Motor neuron (in vitro differentiated cells): ENCODE measurements at regions not wholly inside any gene's neighbourhood (a gene's known extent, or its start where the extent isn't known, plus 50 kb on each side); places are given as distances from the start of the nearest gene placed in this dataset.
"Not testable (repeated sequence)": the region's sequence is repeated elsewhere in the genome, so short reads cannot be mapped to it uniquely, and the experiment has no call there.

Experiments used
- ATAC-seq, 8 experiments: fragments of 200-7000 bp; cut with Tn5 transposase; replicated peaks in 6 of 8; 2 replicates each; pipeline ENCODE4 v1.8.0; 2021; ENCODE audit warnings: mild to moderate bottlenecking in 8 of 8, moderate library complexity in 8 of 8
- H3K27ac ChIP-seq, 2 donors: fragments of 250-450 bp; sonication (Bioruptor Pico); 2 replicates each; pipeline ENCODE4 v1.9.0; 2021; ENCODE audit warnings: antibody characterized with exemption in 2 of 2, mild to moderate bottlenecking in 2 of 2, moderate library complexity in 1 of 2
- H3K4me1 ChIP-seq, 2 donors: fragments of 250-450 bp; sonication (Bioruptor Pico); replicated peaks in 1 of 2; 2 replicates each; pipeline ENCODE4 v1.6.1; 2021; ENCODE audit warnings: antibody characterized with exemption in 2 of 2, mild to moderate bottlenecking in 2 of 2, moderate library complexity in 1 of 2
- H3K4me3 ChIP-seq, 5 donors: fragments of 250-450 bp; sonication (Bioruptor Pico); 2 replicates each; pipeline ENCODE4 v1.9.0; 2021; ENCODE audit warnings: antibody characterized with exemption in 5 of 5, mild to moderate bottlenecking in 5 of 5, moderate library complexity in 4 of 5
- WGBS, 10 experiments: fragments of 450-650 bp; shearing (Covaris generic); methylation state at CpG; one replicate each; pipeline ENCODE4 v1.0.0; 2022; 5-methylcytosine and 5-hydroxymethylcytosine counted together
- in situ Hi-C, 9 experiments: fragments of 400-800 bp; cut with MboI; loops; one replicate each; pipeline ENCODE4 v1.15.0; 2021; ENCODE audit warnings: low sequenced_read_pairs in 9 of 9, low pct_unique_long_range_greater_than_20kb in 2 of 9; ENCODE audit not compliant: unreplicated experiment in 9 of 9

GRCh38 chr14:83893447-83893846, 1636.5 kb upstream of the FLRT2 start:
- in situ Hi-C loops: no loop called here
- Histone ChIP-seq H3K27ac (no peak overlapping the region), H3K4me1 (peaks cover 14 to 35% of the 10 kb centered on the region in 2 donors), H3K4me3 (no peak overlapping the region)
- peak in 3 of 8 experiments; percentile 48 to 56 (median 53) for ATAC-seq

- H3K4me3 ChIP-seq: no peak overlapping the region
- in situ Hi-C loops: no loop called here
- H3K4me1 ChIP-seq: peaks cover 14 to 35% of the 10 kb centered on the region in 2 donors
- H3K27ac ChIP-seq: peak overlapping the region in 1 of 2 donors; percentile 61
- peak in 6 of 8 experiments; percentile 28 to 81 (median 50) for ATAC-seq
Measured at GRCh38 chr14:83894568-83894967, 1635.4 kb upstream of the FLRT2 start.

- peaks cover 11 to 28% of the 10 kb centered on the region in 2 donors for H3K4me1 ChIP-seq
- 0 to 83% (median 35%) methylated on average over 1 to 2 of the region's 2 CpGs; no CpG with 5 or more reads in 1 of the 10 experiments for WGBS, 10 experiments
- H3K27ac ChIP-seq, in situ Hi-C loops, H3K4me3 ChIP-seq: not testable (repeated sequence)
- ATAC-seq: peak in 4 of 8 experiments; percentile 30 to 63 (median 49)
Measured at GRCh38 chr14:83898558-83898957, 1631.4 kb upstream of the FLRT2 start.

- H3K4me1 ChIP-seq: peaks cover 2 to 17% of the 10 kb centered on the region in 2 donors
- no peak overlapping the region for H3K4me3 ChIP-seq
- 0 to 98% (median 71%) methylated on average over 1 to 3 of the region's 3 CpGs; no CpG with 5 or more reads in 2 of the 10 experiments for WGBS, 10 experiments
- in situ Hi-C loops: no loop called here
- H3K27ac ChIP-seq: no peak overlapping the region
- no peak for ATAC-seq
Measured at GRCh38 chr14:83899706-83900105, 1630.2 kb upstream of the FLRT2 start.

- no peak for ATAC-seq
- in situ Hi-C loops: no loop called here
- peaks cover 5 to 12% of the 10 kb centered on the region in 2 donors for H3K4me1 ChIP-seq
- 0 to 100% (median 77%) methylated on average over 1 of the region's 1 CpG; no CpG with 5 or more reads in 3 of the 10 experiments for WGBS, 10 experiments
- no peak overlapping the region for H3K27ac ChIP-seq
- H3K4me3 ChIP-seq: no peak overlapping the region
Measured at GRCh38 chr14:83905157-83905556, 1624.8 kb upstream of the FLRT2 start.

GRCh38 chr14:83908419-83908818, 1621.5 kb upstream of the FLRT2 start:
- Histone ChIP-seq H3K4me1 (peaks cover 8 to 12% of the 10 kb centered on the region in 2 donors), H3K4me3 (no peak overlapping the region), H3K27ac (no peak overlapping the region)
- ATAC-seq: peak in 5 of 8 experiments; percentile 23 to 92 (median 50)
- 0 to 80% (median 21%) methylated on average over 1 to 3 of the region's 3 CpGs; no CpG with 5 or more reads in 2 of the 10 experiments for WGBS, 10 experiments
- in situ Hi-C loops: no loop called here

GRCh38 chr14:83909507-83909906, 1620.4 kb upstream of the FLRT2 start:
- WGBS, 10 experiments: 0 to 100% (median 46%) methylated on average over 1 of the region's 1 CpG; no CpG with 5 or more reads in 4 of the 10 experiments
- ATAC-seq: no peak
- no peak overlapping the region for H3K27ac ChIP-seq
- H3K4me3 ChIP-seq: no peak overlapping the region
- in situ Hi-C loops: no loop called here
- H3K4me1 ChIP-seq: peaks cover 8 to 12% of the 10 kb centered on the region in 2 donors

GRCh38 chr14:83912032-83912642, 1617.8 kb upstream of the FLRT2 start:
- H3K27ac ChIP-seq: no peak overlapping the region
- ATAC-seq: peak in 5 of 8 experiments; percentile 26 to 82 (median 50)
- H3K4me3 ChIP-seq: no peak overlapping the region
- in situ Hi-C loops: no loop called here
- H3K4me1 ChIP-seq: peaks cover 8 to 12% of the 10 kb centered on the region in 2 donors
- 0 to 63% (median 11%) methylated on average over 1 of the region's 1 CpG; no CpG with 5 or more reads in 3 of the 10 experiments for WGBS, 10 experiments

GRCh38 chr14:83913476-83913875, 1616.5 kb upstream of the FLRT2 start:
- no peak overlapping the region for H3K27ac ChIP-seq
- WGBS, 10 experiments: 0 to 79% (median 68%) methylated on average over 1 of the region's 1 CpG; no CpG with 5 or more reads in 2 of the 10 experiments
- H3K4me3 ChIP-seq: no peak overlapping the region
- in situ Hi-C loops: no loop called here
- no peak for ATAC-seq
- peaks cover 2 to 3% of the 10 kb centered on the region in 2 donors for H3K4me1 ChIP-seq

GRCh38 chr14:83918546-83918945, 1611.4 kb upstream of the FLRT2 start:
- Histone ChIP-seq H3K4me3 (no peak overlapping the region), H3K4me1 (no peaks in the 10 kb centered on the region), H3K27ac (no peak overlapping the region)
- in situ Hi-C loops: no loop called here
- ATAC-seq: no peak
- WGBS, 10 experiments: 13 to 100% (median 87%) methylated on average over 2 of the region's 2 CpGs

GRCh38 chr14:83919675-83920074, 1610.3 kb upstream of the FLRT2 start:
- H3K27ac ChIP-seq, H3K4me1 ChIP-seq, in situ Hi-C loops, ATAC-seq, H3K4me3 ChIP-seq: not testable (repeated sequence)
- WGBS, 10 experiments: 47 to 100% (median 92%) methylated on average over 3 to 13 of the region's 13 CpGs; no CpG with 5 or more reads in 1 of the 10 experiments

- ATAC-seq: peak in 2 of 8 experiments; percentile 52 to 97
- in situ Hi-C loops: no loop called here
- Histone ChIP-seq H3K4me3 (no peak overlapping the region), H3K27ac (no peak overlapping the region), H3K4me1 (no peaks in the 10 kb centered on the region)
- 7 to 100% (median 50%) methylated on average over 1 to 4 of the region's 4 CpGs; no CpG with 5 or more reads in 5 of the 10 experiments for WGBS, 10 experiments
Measured at GRCh38 chr14:83923842-83924241, 1606.1 kb upstream of the FLRT2 start.

GRCh38 chr14:83924259-83924658, 1605.7 kb upstream of the FLRT2 start:
- H3K27ac ChIP-seq: no peak overlapping the region
- in situ Hi-C loops: no loop called here
- ATAC-seq: no peak
- WGBS, 10 experiments: 94 to 100% (median 100%) methylated on average over 1 to 2 of the region's 3 CpGs; no CpG with 5 or more reads in 7 of the 10 experiments
- no peak overlapping the region for H3K4me3 ChIP-seq
- H3K4me1 ChIP-seq: no peaks in the 10 kb centered on the region

GRCh38 chr14:83940253-83940652, 1589.7 kb upstream of the FLRT2 start:
- 29 to 100% (median 48%) methylated on average over 1 to 2 of the region's 2 CpGs; no CpG with 5 or more reads in 1 of the 10 experiments for WGBS, 10 experiments
- H3K4me3 ChIP-seq: no peak overlapping the region
- no peak overlapping the region for H3K27ac ChIP-seq
- no peak for ATAC-seq
- no peaks in the 10 kb centered on the region for H3K4me1 ChIP-seq
- in situ Hi-C loops: no loop called here
